GM19099 (cell line): ENCODE measurements at regions not wholly inside any gene's neighbourhood (a gene's known extent, or its start where the extent isn't known, plus 50 kb on each side); places are given as distances from the start of the nearest gene placed in this dataset.

Experiments
- POLR2A ChIP-seq: IDR thresholded peaks from 3 replicates; pipeline ENCODE4 v1.6.1; 2011; ENCODE audit warnings: low read depth; ENCODE audit not compliant: insufficient read length; ENCODE audit errors: extremely low read depth

GRCh38 chr10:78229950-78230675, 196.4 kb downstream of the RPS24 start:
- TF ChIP-seq POLR2A: no peak

GRCh38 chr10:78231327-78231726, 197.7 kb downstream of the RPS24 start:
- no peak for TF ChIP-seq POLR2A

- no peak for TF ChIP-seq POLR2A
Measured at GRCh38 chr10:78231939-78232338, 198.3 kb downstream of the RPS24 start.

DNA sequence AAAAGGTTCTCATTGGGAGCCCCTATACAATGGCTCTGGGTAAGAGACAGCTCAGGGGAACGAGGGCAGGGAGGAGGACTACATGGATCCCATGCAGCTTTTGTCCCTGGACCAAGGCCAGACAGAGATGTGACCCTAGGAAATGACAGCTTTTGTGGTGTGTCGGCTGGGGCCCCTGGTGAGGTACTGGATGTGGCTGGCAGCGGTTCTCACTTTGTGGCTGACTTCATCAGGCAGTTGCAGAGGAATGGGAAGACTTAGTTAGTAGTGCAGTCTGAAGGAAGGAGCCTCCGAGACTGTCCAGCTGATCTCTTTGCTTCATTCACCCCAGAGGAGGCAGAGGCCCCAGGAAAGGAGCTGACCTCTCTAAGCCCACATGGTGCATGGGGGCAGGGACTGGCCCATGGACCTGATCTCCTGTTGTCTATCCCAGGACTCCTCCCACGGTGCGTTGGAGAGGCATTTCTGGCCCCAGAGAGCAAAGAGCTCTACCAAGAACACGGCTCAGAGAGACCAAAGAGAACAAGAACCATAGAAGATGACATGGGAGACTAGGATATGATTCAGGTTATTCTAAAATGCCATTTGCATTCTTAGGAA, 202.9 kb downstream of the RPS24 start:
- no peak for TF ChIP-seq POLR2A

DNA sequence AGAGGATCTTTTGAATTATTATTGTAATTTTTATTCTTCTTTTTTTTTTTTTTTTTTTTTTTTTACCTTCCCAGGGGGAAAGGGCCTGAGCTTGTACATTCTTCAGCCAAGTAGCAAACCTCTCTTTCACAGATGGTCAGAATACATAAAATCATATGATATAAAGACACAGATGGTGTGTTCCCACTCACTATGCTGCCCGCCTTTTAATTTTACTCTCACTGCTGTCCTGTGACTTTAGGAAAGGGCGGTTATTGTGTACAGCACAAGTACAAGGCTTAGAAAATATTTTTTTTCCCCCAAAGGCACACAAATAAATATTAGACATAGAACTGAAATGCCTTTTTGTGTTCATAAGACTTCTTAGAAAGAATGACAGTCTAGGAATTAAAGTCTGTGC, 213.6 kb downstream of the RPS24 start:
- TF ChIP-seq POLR2A: no peak

GRCh38 chr10:78247821-78248220, 214.2 kb downstream of the RPS24 start:
- no peak for TF ChIP-seq POLR2A

GRCh38 chr10:78248651-78249464, 215.2 kb downstream of the RPS24 start:
- TF ChIP-seq POLR2A: no peak

GRCh38 chr10:78249690-78250089, 216.0 kb downstream of the RPS24 start:
- no peak for TF ChIP-seq POLR2A

- no peak for TF ChIP-seq POLR2A
Measured at GRCh38 chr10:78250313-78251015, 216.8 kb downstream of the RPS24 start.

DNA sequence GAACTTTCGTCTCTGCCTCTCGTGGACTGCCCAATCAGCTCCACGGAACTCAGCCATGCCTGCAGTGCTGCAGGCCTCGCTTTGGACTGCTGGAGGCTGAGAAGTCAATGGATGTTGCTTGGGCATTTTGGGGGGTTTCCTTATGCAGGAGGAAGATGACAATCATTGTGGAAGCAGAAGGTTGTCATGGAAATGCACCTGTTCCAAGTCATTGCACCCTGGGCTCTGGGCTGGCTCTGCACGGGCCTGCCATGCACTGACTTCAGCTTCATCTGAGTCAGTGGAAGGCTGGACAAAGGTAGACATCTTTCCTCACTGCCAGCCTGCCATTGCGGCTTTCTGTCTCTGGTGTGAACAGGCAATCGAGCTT, 217.3 kb downstream of the RPS24 start:
- no peak for TF ChIP-seq POLR2A

DNA sequence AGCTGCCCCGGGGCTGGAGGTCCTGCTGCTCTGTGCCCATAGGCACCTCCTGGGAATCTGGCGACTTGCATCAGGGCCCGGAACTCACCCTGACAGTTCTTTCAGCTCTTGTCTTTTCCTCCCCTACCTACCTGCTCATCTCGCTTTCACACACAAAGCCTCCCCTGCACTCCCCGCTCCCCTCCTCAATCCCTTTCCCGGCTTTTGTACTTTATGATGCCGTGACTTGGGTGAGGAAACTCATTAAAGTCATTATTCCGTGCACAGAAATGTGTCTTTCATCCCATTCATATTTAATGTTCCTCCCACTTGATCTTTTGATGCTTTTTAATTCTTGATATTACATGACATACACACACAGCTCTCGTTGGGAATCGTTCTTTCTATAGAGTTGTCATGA, 218.6 kb downstream of the RPS24 start:
- TF ChIP-seq POLR2A: no peak

DNA sequence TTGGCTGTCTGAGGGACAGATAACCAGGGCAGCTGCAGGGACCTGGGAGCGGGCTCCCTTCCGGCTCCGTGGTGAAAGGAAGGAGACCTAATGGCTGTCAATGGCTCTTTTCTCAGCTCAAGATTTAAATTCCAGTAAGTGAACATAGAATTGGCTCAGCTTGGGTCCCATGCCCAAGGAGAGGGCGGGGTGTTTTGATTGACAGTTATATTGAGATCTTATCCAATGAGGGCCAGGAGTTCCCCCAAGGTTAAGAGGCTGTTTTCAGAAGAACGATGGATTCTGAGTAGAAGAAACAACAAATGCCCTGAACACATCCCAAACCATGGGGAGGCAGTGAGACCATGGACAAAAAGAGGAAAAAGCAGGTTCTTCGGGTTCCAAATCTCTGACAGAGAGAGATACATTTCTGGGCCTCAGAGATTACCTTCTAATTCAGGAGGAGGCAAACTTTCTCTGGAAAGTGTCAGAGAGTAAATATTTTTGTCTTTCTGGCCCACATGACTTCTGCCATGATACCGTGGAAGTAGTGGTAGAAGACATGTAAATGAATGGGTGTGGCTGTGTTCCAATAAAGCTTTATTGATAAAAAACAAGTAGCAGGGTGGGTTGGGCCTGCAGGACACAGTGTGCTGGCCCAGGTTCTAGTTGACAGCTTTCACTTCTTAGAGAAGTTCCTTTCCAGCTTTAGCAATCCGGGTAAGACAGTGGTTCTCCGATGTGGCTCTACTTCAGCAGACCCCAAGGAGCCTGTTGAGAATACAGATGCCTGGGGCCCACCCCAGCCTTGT, 219.6 kb downstream of the RPS24 start:
- TF ChIP-seq POLR2A: no peak

DNA sequence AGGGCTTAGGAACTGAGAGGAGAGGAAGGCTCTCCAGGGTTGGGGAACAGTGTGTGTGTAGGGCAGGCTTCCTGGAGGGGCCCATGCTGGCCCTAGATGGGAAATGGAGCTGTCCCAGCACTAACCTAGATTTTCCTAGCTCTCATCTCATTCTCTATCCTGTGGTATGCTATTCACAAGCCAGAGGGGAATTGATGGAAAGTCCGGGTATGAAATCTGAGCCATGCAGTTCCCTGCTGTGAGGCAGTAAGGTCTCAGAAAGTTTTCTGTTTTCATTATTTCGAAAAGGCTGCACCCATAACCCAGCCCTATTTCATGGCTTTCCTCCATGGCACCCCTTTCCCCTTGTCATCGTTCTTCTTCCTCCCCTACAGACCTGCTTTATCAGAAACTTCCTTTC, 220.3 kb downstream of the RPS24 start:
- TF ChIP-seq POLR2A: no peak

GRCh38 chr10:78255214-78255613, 221.6 kb downstream of the RPS24 start:
- no peak for TF ChIP-seq POLR2A
